ENCODE measurements at regions not wholly inside any gene's neighbourhood (a gene's known extent, or its start where the extent isn't known, plus 50 kb on each side); places are given as distances from the start of the nearest gene placed in this dataset.

DNA sequence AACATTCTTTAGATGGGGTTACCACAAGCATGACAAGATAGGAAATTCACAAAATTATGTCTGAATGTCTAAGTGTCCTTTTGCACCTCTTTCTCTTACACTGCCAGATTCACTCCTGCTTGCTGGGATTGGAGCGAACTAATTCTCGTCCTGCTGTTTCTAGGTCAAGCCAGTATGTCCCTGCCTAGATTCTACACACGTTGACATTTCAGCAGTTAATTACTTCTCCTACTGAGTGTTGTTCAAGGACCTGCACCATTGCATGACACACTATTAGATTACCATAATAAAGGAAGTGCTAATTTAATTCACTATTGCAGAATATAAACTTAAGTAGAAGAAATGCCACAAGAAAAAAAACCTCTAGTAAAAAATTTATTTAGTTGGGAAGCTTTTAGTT is 1911.7 kb downstream of the PCDH7 start:
- Histone ChIP-seq H3K9me3 (no peaks in the 10 kb centered on the region), H3K4me1 (no peaks in the 10 kb centered on the region), H3K36me3 (no peaks in the 10 kb centered on the region), H3K27me3 (no peaks in the 10 kb centered on the region), H3K27ac (no peak overlapping the region), H3K4me3 (no peak overlapping the region)
- TF ChIP-seq, protein P1, sequence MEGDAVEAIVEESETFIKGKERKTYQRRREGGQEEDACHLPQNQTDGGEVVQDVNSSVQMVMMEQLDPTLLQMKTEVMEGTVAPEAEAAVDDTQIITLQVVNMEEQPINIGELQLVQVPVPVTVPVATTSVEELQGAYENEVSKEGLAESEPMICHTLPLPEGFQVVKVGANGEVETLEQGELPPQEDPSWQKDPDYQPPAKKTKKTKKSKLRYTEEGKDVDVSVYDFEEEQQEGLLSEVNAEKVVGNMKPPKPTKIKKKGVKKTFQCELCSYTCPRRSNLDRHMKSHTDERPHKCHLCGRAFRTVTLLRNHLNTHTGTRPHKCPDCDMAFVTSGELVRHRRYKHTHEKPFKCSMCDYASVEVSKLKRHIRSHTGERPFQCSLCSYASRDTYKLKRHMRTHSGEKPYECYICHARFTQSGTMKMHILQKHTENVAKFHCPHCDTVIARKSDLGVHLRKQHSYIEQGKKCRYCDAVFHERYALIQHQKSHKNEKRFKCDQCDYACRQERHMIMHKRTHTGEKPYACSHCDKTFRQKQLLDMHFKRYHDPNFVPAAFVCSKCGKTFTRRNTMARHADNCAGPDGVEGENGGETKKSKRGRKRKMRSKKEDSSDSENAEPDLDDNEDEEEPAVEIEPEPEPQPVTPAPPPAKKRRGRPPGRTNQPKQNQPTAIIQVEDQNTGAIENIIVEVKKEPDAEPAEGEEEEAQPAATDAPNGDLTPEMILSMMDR (IDR thresholded peaks at IDR 0.05) = no peak
- no peak for TF ChIP-seq POLR2A (IDR thresholded peaks at IDR 0.05)
- intact Hi-C loops (cut with DNase I) = no loop called here
- 35% methylated on average over 2 of the region's 3 CpGs for WGBS (ENCODE audit: insufficient coverage, low coverage, low lambda C conversion rate, missing lambda C conversion rate)
- ATAC-seq = no peak
- no peak for DNase-seq

DNA sequence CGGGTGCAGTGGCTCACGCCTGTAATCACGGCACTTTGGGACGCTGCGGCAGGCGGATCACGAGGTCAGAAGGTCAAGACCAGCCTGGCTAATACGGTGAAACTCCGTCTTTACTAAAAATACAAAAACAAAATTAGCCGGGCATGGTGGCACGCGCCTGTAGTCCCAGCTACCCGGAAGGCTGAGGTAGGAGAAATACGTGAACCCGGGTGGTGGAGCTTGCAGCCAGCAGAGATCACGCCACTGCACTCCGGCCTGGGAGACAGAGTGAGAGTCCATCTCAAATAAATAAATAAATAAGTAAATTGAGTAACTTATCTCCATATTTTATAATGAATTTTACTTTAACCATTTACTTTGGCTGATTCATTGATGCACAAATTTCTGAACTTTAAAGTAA is 1913.3 kb downstream of the PCDH7 start:
- ATAC-seq (no peak), DNase-seq (no peak)
- Histone ChIP-seq H3K27ac (no peak overlapping the region), H3K4me1 (no peaks in the 10 kb centered on the region), H3K36me3 (no peaks in the 10 kb centered on the region), H3K4me3 (no peak overlapping the region), H3K27me3 (no peaks in the 10 kb centered on the region), H3K9me3 (no peaks in the 10 kb centered on the region)
- 81% methylated on average over 15 of the region's 17 CpGs for WGBS (ENCODE audit: insufficient coverage, low coverage, low lambda C conversion rate, missing lambda C conversion rate)
- TF ChIP-seq, protein P1 (IDR thresholded peaks at IDR 0.05) = no peak
- no peak for TF ChIP-seq POLR2A (IDR thresholded peaks at IDR 0.05)
- intact Hi-C loops (cut with DNase I) = no loop called here

DNA sequence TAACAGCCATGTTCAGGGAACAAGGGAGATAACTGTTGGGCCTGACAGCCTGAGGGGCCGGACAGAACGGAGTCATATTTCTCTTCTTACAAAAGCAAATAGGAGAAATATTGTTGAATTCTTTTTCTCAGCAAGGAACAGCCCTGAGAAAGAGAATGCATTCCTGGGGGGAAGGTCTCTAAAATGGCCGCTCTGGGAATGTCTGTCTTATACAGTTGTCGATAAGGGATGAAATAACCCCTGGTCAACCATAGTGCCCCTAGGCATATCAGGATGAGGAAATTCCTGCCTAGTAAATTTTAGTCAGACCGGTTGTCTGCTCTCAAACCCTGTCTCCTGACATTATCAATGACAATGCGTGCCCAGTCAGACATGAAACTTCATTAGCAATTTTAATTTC is 1925.5 kb downstream of the PCDH7 start:
- Histone ChIP-seq H3K36me3 (no peaks in the 10 kb centered on the region), H3K27me3 (no peaks in the 10 kb centered on the region), H3K4me1 (no peaks in the 10 kb centered on the region), H3K9me3 (no peaks in the 10 kb centered on the region), H3K4me3 (no peak overlapping the region), H3K27ac (no peak overlapping the region)
- TF ChIP-seq, protein P1 (IDR thresholded peaks at IDR 0.05) = no peak
- TF ChIP-seq POLR2A (IDR thresholded peaks at IDR 0.05) = no peak
- ATAC-seq (no peak), DNase-seq (no peak)
- WGBS (ENCODE audit: insufficient coverage, low coverage, low lambda C conversion rate, missing lambda C conversion rate) = 76% methylated on average over 4 of the region's 6 CpGs
- intact Hi-C loops (cut with DNase I) = no loop called here

- no peak overlapping the region for H3K4me3 ChIP-seq
- 80% methylated on average over 1 of the region's 3 CpGs for WGBS (ENCODE audit: insufficient coverage, low coverage, low lambda C conversion rate, missing lambda C conversion rate)
- H3K27ac ChIP-seq = no peak overlapping the region
- H3K9me3 ChIP-seq = no peaks in the 10 kb centered on the region
- H3K36me3 ChIP-seq = no peaks in the 10 kb centered on the region
- TF ChIP-seq POLR2A (IDR thresholded peaks at IDR 0.05) = no peak
- TF ChIP-seq, protein P1 (IDR thresholded peaks at IDR 0.05) = no peak
- ATAC-seq = no peak
- no peak for DNase-seq
- no peaks in the 10 kb centered on the region for H3K27me3 ChIP-seq
- H3K4me1 ChIP-seq = no peaks in the 10 kb centered on the region
- intact Hi-C loops (cut with DNase I) = no loop called here
Observed at GRCh38 chr4:32658019-32658418, 1937.8 kb downstream of the PCDH7 start.

- Histone ChIP-seq H3K4me3 (no peak overlapping the region), H3K4me1 (no peaks in the 10 kb centered on the region), H3K36me3 (no peaks in the 10 kb centered on the region), H3K27ac (no peak overlapping the region), H3K27me3 (no peaks in the 10 kb centered on the region), H3K9me3 (no peaks in the 10 kb centered on the region)
- TF ChIP-seq, protein P1 (IDR thresholded peaks at IDR 0.05) = no peak
- no peak for TF ChIP-seq POLR2A (IDR thresholded peaks at IDR 0.05)
- ATAC-seq (peak in 3 of 4 donors; percentile 29 to 76 (median 73)), DNase-seq (no peak)
- 23% methylated on average over 3 of the region's 3 CpGs for WGBS (ENCODE audit: insufficient coverage, low coverage, low lambda C conversion rate, missing lambda C conversion rate)
- intact Hi-C loops (cut with DNase I) = no loop called here
Observed at GRCh38 chr4:32661229-32661628, 1941.1 kb downstream of the PCDH7 start.

Data from right lobe of liver (tissue), 6 donors.